Esophagus (tissue), 2 donors: ENCODE measurements at regions not wholly inside any gene's neighbourhood (a gene's known extent, or its start where the extent isn't known, plus 50 kb on each side); places are given as distances from the start of the nearest gene placed in this dataset.

ENCODE experiments used
- H3K27ac ChIP-seq, 2 donors: one replicate each; pipeline ENCODE4 v1.5.1; 2013; ENCODE audit warnings: low read depth in 2 of 2, mild to moderate bottlenecking in 2 of 2, inconsistent platforms in 1 of 2, low read length in 1 of 2, moderate library complexity in 1 of 2
- H3K27me3 ChIP-seq, 2 donors: one replicate each; pipeline ENCODE4 v1.6.1; 2013; ENCODE audit warnings: low read length in 2 of 2, control low read depth in 1 of 2, mild to moderate bottlenecking in 1 of 2; ENCODE audit not compliant: insufficient read depth in 2 of 2, control insufficient read depth in 1 of 2
- H3K36me3 ChIP-seq, 2 donors: one replicate each; pipeline ENCODE4 v1.6.1; 2013; ENCODE audit warnings: low read length in 1 of 2; ENCODE audit not compliant: control insufficient read depth in 2 of 2, insufficient read depth in 2 of 2
- H3K4me1 ChIP-seq, 2 donors: one replicate each; pipeline ENCODE4 v1.6.1; 2013; ENCODE audit warnings: low read length in 1 of 2; ENCODE audit not compliant: control insufficient read depth in 2 of 2, insufficient read depth in 2 of 2
- H3K4me3 ChIP-seq, 2 donors: one replicate each; pipeline ENCODE4 v1.5.1; 2013; ENCODE audit warnings: low read length in 2 of 2, mild to moderate bottlenecking in 2 of 2, low read depth in 1 of 2, moderate library complexity in 1 of 2
- H3K9me3 ChIP-seq, 2 donors: one replicate each; pipeline ENCODE4 v1.6.1; 2013; ENCODE audit warnings: mild to moderate bottlenecking in 2 of 2, low read depth in 1 of 2, low read length in 1 of 2, moderate library complexity in 1 of 2; ENCODE audit not compliant: control insufficient read depth in 2 of 2, insufficient read depth in 1 of 2
- WGBS, 2 donors: extraction: QIAGEN DNeasy Blood & Tissue Kit; methylation state at CpG; one replicate each; pipeline ENCODE4 v1.1.7; 2013; 5-methylcytosine and 5-hydroxymethylcytosine counted together
- donor health status: healthy with polysubstance abuse.
- donor health status: Bipolar disorder and iron deficiency.

GRCh38 chr10:3723766-3724165 lies 61.2 kb downstream of the KLF6 start:
- H3K4me1 ChIP-seq: peaks cover 0 to 2% of the 10 kb centered on the region in 2 donors
- no peak overlapping the region for H3K4me3 ChIP-seq
- H3K9me3 ChIP-seq: no peaks in the 10 kb centered on the region
- H3K36me3 ChIP-seq: no peaks in the 10 kb centered on the region
- H3K27ac ChIP-seq: no peak overlapping the region
- 81 to 86% methylated on average over 5 of the region's 5 CpGs for WGBS, 2 donors
- no peaks in the 10 kb centered on the region for H3K27me3 ChIP-seq

DNA sequence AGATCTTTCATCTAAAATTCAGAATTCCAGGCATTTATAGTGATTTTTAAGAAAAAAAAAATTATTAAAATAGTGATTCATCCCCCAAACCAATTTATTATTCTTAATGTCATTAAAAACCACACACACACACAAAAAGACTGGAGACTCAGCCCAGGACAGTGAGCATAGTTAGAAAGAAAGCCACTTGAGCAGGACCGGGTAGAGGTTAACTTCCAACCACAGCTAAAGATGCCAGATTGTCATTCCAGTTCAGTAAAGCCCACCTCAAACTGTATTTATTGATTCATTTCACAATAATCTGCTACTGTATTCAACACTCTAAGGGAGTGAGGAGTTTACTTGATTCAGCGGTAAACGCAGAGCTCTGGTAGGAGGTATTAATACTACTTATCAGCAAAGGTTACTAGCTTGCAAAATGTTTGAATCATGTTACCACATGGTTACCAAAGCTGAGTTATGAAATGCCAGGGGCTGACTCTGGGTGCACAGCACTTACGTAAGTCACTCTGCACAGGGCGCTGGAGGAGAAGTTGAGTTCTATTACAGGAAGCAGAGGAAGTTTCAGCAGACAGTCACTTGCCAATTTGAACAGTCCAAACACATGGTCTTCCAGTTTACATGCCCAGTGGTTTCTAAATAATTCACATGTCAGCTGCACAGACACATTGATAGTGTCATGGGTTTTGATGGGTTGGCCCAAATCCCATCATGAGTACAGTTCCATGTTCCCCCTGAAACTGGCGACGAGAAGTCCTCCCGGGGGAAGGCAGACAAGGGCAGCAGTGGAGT lies 64.6 kb downstream of the KLF6 start:
- Histone ChIP-seq H3K27ac (peak overlapping the region in 1 of 2 donors; percentile 5), H3K4me1 (peaks cover 0 to 4% of the 10 kb centered on the region in 2 donors), H3K4me3 (no peak overlapping the region), H3K36me3 (no peaks in the 10 kb centered on the region), H3K27me3 (no peaks in the 10 kb centered on the region), H3K9me3 (no peaks in the 10 kb centered on the region)
- 76 to 82% methylated on average over 8 of the region's 8 CpGs for WGBS, 2 donors

DNA sequence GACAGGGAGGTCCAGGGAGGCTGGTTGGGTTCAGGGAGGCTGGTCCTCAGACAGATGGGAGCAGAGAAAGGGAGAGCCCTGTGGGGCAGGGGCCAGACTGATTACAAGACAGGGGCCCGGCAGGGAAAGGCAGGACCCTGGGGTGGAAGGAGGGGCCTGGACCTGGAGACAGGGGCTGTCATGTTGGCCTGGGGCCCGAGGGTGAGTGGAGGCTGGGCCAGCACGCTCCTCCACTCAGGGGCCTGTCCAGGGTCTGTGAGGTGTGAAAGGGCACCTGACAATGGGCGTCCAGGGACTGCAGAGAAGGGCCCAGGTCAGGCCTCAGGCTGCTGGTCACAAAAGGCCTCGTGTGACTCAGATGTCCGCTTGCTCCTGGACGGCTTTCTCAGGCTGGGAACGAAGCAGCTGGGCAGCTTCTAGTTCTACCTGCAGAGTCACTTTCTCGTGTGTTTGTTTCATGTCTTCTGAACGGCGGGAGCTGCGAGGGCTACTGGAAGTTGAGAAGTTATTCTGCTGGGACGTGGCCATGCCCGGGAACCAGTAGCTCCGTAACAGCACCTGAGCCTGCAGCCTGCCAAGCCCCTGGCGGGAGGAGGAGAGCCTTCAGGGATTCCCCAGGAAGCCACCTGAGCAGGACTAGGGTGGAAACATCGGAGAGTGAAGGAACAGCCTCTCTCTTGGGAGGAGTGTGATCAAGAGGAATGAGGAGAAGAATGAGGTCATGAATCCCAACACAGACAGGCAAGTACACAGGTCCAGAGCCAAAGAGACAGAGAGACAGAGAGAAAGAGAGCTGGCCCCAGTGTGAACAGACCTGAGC lies 65.8 kb downstream of the KLF6 start:
- Histone ChIP-seq H3K9me3 (no peaks in the 10 kb centered on the region), H3K4me1 (peaks cover 0 to 4% of the 10 kb centered on the region in 2 donors), H3K4me3 (no peak overlapping the region), H3K27ac (peak overlapping the region in 1 of 2 donors; percentile 33), H3K36me3 (no peaks in the 10 kb centered on the region), H3K27me3 (no peaks in the 10 kb centered on the region)
- 79 to 86% methylated on average over 17 of the region's 17 CpGs for WGBS, 2 donors

- no peak overlapping the region for H3K4me3 ChIP-seq
- no peaks in the 10 kb centered on the region for H3K9me3 ChIP-seq
- peaks cover 0 to 4% of the 10 kb centered on the region in 2 donors for H3K4me1 ChIP-seq
- 55 to 59% methylated on average over 9 of the region's 9 CpGs for WGBS, 2 donors
- no peaks in the 10 kb centered on the region for H3K27me3 ChIP-seq
- peak overlapping the region in 1 of 2 donors; percentile 26 for H3K27ac ChIP-seq
- H3K36me3 ChIP-seq: no peaks in the 10 kb centered on the region
Measured at GRCh38 chr10:3716093-3716492, 68.9 kb downstream of the KLF6 start.

DNA sequence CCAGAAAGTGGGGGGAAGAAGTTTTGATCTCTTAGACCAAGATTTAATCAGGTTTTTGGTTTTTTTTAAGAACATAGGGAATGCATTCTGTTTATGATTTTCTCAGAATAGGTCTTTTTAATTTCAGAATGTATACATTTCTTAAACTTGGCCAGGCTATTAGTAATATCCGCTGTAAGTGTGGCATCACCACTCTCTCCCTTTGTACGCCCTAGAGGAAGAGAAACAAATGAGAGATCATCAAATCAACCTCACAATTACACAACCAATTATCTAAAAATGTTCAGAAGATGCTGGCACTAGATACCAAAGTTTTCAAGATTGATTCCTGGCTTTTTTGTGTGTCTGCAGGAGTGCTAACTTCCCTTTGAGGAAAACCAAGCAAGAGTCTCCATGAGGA lies 70.0 kb downstream of the KLF6 start:
- Histone ChIP-seq H3K4me1 (peaks cover 0 to 4% of the 10 kb centered on the region in 2 donors), H3K9me3 (no peaks in the 10 kb centered on the region), H3K36me3 (no peaks in the 10 kb centered on the region), H3K4me3 (no peak overlapping the region), H3K27ac (no peak overlapping the region), H3K27me3 (no peaks in the 10 kb centered on the region)
- WGBS, 2 donors: 75 to 87% methylated on average over 2 of the region's 2 CpGs

DNA sequence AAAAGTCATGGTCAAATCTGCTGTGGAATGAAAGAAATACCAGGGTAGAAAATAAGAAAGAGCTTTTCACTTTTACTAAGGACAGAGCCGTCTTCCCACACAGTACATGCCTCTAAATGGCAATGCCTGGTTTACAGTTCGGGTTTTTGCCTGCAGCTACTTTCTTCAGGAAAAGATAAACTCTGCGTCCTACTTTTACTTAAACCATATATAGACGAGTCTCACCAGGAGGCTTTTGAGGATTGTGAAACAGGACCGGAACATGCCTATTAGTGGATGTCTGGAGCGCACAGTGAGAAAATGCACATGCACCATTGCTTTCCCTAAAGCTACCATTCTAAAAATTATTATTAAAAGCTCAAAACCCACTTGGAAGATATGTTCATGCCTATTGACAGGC lies 70.5 kb downstream of the KLF6 start:
- Histone ChIP-seq H3K27me3 (no peaks in the 10 kb centered on the region), H3K27ac (no peak overlapping the region), H3K9me3 (no peaks in the 10 kb centered on the region), H3K36me3 (no peaks in the 10 kb centered on the region), H3K4me1 (peaks cover 0 to 2% of the 10 kb centered on the region in 2 donors), H3K4me3 (no peak overlapping the region)
- 78 to 80% methylated on average over 6 of the region's 6 CpGs for WGBS, 2 donors

- Histone ChIP-seq H3K36me3 (no peaks in the 10 kb centered on the region), H3K4me1 (peaks cover 0 to 2% of the 10 kb centered on the region in 2 donors), H3K4me3 (no peak overlapping the region), H3K9me3 (no peaks in the 10 kb centered on the region), H3K27me3 (no peaks in the 10 kb centered on the region), H3K27ac (no peak overlapping the region)
- 91 to 97% methylated on average over 1 of the region's 1 CpG for WGBS, 2 donors
Measured at GRCh38 chr10:3712707-3713106, 72.3 kb downstream of the KLF6 start.

- Histone ChIP-seq H3K36me3 (no peaks in the 10 kb centered on the region), H3K4me3 (no peak overlapping the region), H3K27me3 (no peaks in the 10 kb centered on the region), H3K4me1 (peaks cover 0 to 2% of the 10 kb centered on the region in 2 donors), H3K9me3 (no peaks in the 10 kb centered on the region), H3K27ac (no peak overlapping the region)
Measured at GRCh38 chr10:3711918-3712317, 73.1 kb downstream of the KLF6 start.

DNA sequence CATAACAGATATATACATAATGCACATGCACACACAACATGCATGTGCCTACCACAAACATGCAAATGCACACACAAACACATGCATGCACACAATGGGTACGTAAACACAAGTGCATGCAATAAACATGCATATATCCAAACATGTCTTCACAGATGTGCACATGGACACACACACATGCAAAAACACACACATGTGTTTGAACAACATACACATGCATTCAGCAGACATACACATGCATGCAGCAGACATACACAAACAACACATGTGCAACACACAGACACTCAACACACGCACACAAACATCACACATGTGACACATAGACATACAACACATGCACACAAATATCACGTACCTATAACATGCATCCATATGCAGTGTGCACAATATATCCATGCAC lies 74.2 kb downstream of the KLF6 start:
- no peaks in the 10 kb centered on the region for H3K4me1 ChIP-seq
- H3K27me3 ChIP-seq: no peaks in the 10 kb centered on the region
- H3K4me3 ChIP-seq: no peak overlapping the region
- H3K9me3 ChIP-seq: no peaks in the 10 kb centered on the region
- 63 to 79% methylated on average over 3 of the region's 3 CpGs for WGBS, 2 donors
- no peaks in the 10 kb centered on the region for H3K36me3 ChIP-seq
- no peak overlapping the region for H3K27ac ChIP-seq
